ENCODE measurements at regions not wholly inside any gene's neighbourhood (a gene's known extent, or its start where the extent isn't known, plus 50 kb on each side); places are given as distances from the start of the nearest gene placed in this dataset.

DNA sequence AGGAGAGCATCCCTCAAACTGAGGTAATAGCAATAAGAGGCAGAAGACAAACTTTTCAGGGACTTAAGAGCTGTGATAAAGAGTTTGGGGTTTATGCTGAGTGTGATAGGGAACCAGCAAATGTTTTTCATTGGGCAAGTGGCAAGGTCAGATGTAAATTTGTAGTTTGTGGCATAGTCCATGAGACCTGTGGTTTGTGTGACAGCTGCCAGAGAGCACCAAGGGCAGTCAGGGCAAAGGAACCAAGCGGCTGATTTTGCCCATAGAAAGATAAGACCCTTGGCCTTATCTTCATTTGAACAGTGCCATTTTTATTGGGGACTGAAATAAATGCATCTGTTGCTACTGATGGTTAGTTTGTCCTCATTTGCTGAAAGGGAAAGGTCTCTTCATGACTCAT, 220.3 kb downstream of the LRRN1 start:
- TF ChIP-seq, protein P1, sequence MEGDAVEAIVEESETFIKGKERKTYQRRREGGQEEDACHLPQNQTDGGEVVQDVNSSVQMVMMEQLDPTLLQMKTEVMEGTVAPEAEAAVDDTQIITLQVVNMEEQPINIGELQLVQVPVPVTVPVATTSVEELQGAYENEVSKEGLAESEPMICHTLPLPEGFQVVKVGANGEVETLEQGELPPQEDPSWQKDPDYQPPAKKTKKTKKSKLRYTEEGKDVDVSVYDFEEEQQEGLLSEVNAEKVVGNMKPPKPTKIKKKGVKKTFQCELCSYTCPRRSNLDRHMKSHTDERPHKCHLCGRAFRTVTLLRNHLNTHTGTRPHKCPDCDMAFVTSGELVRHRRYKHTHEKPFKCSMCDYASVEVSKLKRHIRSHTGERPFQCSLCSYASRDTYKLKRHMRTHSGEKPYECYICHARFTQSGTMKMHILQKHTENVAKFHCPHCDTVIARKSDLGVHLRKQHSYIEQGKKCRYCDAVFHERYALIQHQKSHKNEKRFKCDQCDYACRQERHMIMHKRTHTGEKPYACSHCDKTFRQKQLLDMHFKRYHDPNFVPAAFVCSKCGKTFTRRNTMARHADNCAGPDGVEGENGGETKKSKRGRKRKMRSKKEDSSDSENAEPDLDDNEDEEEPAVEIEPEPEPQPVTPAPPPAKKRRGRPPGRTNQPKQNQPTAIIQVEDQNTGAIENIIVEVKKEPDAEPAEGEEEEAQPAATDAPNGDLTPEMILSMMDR (conservative IDR thresholded peaks at IDR 0.05; ENCODE audit: low read depth, low read length): no peak
- TF ChIP-seq EZH2 (IDR thresholded peaks at IDR 0.05; ENCODE audit: borderline replicate concordance, low read depth, low read length, poor library complexity, severe bottlenecking): no peak
- Histone ChIP-seq H3K9me3 (ENCODE audit: low read depth, low read length, poor library complexity, severe bottlenecking) (peaks cover 29% of the 10 kb centered on the region), H3K36me3 (ENCODE audit: insufficient read depth, low read length, poor library complexity, severe bottlenecking) (no peaks in the 10 kb centered on the region), H3K4me1 (ENCODE audit: insufficient read depth, low read length, poor library complexity, severe bottlenecking) (no peaks in the 10 kb centered on the region), H3K27me3 (replicated peaks; ENCODE audit: insufficient read depth, low read depth, low read length, poor library complexity) (no peaks in the 10 kb centered on the region), H3K4me3 (ENCODE audit: low read depth, low read length, poor library complexity, severe bottlenecking) (no peak overlapping the region), H3K27ac (ENCODE audit: low read depth, low read length, poor library complexity, severe bottlenecking) (no peak overlapping the region)
- no peak for DNase-seq (ENCODE audit: low spot score)
- intact Hi-C loops (cut with micrococcal nuclease; ENCODE audit: unreplicated experiment): no loop called here
- POLR2A ChIA-PET (ENCODE audit: low non-redundant PET): no interaction called here
- no TSS peak for BruUV-seq (replicated peaks)
- CTCF ChIA-PET: no interaction called here

DNA sequence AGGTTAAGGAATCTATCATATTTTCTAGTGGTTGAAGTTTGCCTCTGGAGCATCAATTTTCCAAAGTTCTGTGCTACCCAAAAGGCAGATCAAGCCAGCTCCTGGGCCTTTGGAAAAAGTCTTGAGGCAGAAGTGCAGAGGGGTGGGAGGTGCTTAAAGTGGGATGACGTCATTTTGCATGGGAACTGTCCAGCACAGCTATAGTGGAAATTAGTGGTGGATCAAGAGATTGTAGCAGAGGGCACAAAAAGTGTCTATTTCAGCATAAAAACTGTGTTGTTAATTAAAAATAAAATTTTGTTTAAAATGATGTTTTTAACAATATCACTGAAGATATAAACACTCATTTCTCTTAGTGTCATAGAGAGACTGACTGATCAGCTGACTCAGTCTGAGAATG, 221.9 kb downstream of the LRRN1 start:
- Histone ChIP-seq H3K27me3 (replicated peaks; ENCODE audit: insufficient read depth, low read depth, low read length, poor library complexity) (no peaks in the 10 kb centered on the region), H3K9me3 (ENCODE audit: low read depth, low read length, poor library complexity, severe bottlenecking) (peaks cover 18% of the 10 kb centered on the region), H3K27ac (ENCODE audit: low read depth, low read length, poor library complexity, severe bottlenecking) (no peak overlapping the region), H3K36me3 (ENCODE audit: insufficient read depth, low read length, poor library complexity, severe bottlenecking) (no peaks in the 10 kb centered on the region), H3K4me3 (ENCODE audit: low read depth, low read length, poor library complexity, severe bottlenecking) (no peak overlapping the region), H3K4me1 (ENCODE audit: insufficient read depth, low read length, poor library complexity, severe bottlenecking) (no peaks in the 10 kb centered on the region)
- DNase-seq (ENCODE audit: low spot score): no peak
- intact Hi-C loops (cut with micrococcal nuclease; ENCODE audit: unreplicated experiment): no loop called here
- no peak for TF ChIP-seq EZH2 (IDR thresholded peaks at IDR 0.05; ENCODE audit: borderline replicate concordance, low read depth, low read length, poor library complexity, severe bottlenecking)
- TF ChIP-seq, protein P1 (conservative IDR thresholded peaks at IDR 0.05; ENCODE audit: low read depth, low read length): no peak
- CTCF ChIA-PET: no interaction called here
- POLR2A ChIA-PET (ENCODE audit: low non-redundant PET): no interaction called here
- BruUV-seq (replicated peaks): no TSS peak

DNA sequence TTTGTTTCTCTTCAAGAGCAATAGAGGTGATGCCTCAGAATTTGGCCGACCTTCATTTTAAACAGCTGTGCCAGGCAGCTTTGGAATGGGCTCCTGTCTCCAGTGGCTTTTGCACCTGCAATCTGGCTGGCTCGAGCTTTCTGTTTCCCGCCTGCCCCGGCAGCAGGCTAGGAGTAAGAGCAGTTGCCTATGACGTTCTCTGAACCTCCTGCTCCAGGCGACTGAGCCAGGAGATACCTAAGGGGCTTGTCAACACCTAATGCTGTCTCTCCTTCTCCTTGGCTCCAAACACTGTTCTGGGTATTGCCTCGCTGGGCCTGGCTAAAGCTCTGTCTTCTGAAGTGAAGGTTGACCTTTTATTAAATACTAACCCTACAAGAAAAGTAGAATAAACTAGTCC, 229.9 kb downstream of the LRRN1 start:
- Histone ChIP-seq H3K27ac (ENCODE audit: low read depth, low read length, poor library complexity, severe bottlenecking) (no peak overlapping the region), H3K4me3 (ENCODE audit: low read depth, low read length, poor library complexity, severe bottlenecking) (no peak overlapping the region), H3K9me3 (ENCODE audit: low read depth, low read length, poor library complexity, severe bottlenecking) (peaks cover 10% of the 10 kb centered on the region), H3K4me1 (ENCODE audit: insufficient read depth, low read length, poor library complexity, severe bottlenecking) (no peaks in the 10 kb centered on the region), H3K36me3 (ENCODE audit: insufficient read depth, low read length, poor library complexity, severe bottlenecking) (no peaks in the 10 kb centered on the region), H3K27me3 (replicated peaks; ENCODE audit: insufficient read depth, low read depth, low read length, poor library complexity) (no peaks in the 10 kb centered on the region)
- CTCF ChIA-PET: no interaction called here
- no TSS peak for BruUV-seq (replicated peaks)
- no peak for DNase-seq (ENCODE audit: low spot score)
- TF ChIP-seq, protein P1 (conservative IDR thresholded peaks at IDR 0.05; ENCODE audit: low read depth, low read length): no peak
- no peak for TF ChIP-seq EZH2 (IDR thresholded peaks at IDR 0.05; ENCODE audit: borderline replicate concordance, low read depth, low read length, poor library complexity, severe bottlenecking)
- intact Hi-C loops (cut with micrococcal nuclease; ENCODE audit: unreplicated experiment): no loop called here
- POLR2A ChIA-PET (ENCODE audit: low non-redundant PET): no interaction called here
